ENCODE measurements at regions not wholly inside any gene's neighbourhood (a gene's known extent, or its start where the extent isn't known, plus 50 kb on each side); places are given as distances from the start of the nearest gene placed in this dataset.

DNA sequence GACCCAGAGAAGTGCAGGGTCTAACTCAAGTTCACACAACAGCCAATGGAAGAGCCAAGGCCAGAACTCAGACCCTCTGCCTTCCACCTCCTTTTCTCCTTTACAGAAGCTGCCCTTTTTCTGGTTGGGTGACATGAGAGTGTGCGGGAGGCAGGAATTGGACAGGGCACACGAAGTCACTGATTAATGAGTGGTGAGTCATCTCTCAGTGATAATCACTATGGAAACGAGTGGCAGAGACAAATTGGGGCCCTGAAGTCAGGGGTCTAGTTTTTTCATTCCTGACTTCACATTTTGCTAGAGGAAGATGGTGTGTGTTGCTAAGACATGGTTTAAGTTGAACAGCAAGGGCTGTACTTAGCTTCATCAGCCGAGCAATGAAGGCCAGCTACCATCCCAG is 312.7 kb upstream of the CCL2 start:
- POLR2A ChIA-PET: no interaction called here
- CTCF ChIA-PET: interaction anchor here (0.6 to 0.9 kb wide), 2 partner anchors 184 to 419 kb away, joined by 3 to 4 read pairs; no protein-coding TSS in a partner anchor
- no peak for DNase-seq (ENCODE audit: unreplicated experiment)
- Mint-ChIP-seq H3K27me3 (ENCODE audit: insufficient read depth, unreplicated experiment) (no peaks in the 10 kb centered on the region), H3K9me3 (ENCODE audit: unreplicated experiment) (peaks cover 68% of the 10 kb centered on the region), H3K4me3 (ENCODE audit: unreplicated experiment) (no peak overlapping the region), H3K4me1 (ENCODE audit: insufficient read depth, unreplicated experiment) (no peaks in the 10 kb centered on the region), H3K36me3 (ENCODE audit: insufficient read depth, unreplicated experiment) (no peaks in the 10 kb centered on the region), H3K27ac (ENCODE audit: low read depth, unreplicated experiment) (no peak overlapping the region)
- intact Hi-C loops (cut with micrococcal nuclease): no loop called here
- TF ChIP-seq, protein P1, sequence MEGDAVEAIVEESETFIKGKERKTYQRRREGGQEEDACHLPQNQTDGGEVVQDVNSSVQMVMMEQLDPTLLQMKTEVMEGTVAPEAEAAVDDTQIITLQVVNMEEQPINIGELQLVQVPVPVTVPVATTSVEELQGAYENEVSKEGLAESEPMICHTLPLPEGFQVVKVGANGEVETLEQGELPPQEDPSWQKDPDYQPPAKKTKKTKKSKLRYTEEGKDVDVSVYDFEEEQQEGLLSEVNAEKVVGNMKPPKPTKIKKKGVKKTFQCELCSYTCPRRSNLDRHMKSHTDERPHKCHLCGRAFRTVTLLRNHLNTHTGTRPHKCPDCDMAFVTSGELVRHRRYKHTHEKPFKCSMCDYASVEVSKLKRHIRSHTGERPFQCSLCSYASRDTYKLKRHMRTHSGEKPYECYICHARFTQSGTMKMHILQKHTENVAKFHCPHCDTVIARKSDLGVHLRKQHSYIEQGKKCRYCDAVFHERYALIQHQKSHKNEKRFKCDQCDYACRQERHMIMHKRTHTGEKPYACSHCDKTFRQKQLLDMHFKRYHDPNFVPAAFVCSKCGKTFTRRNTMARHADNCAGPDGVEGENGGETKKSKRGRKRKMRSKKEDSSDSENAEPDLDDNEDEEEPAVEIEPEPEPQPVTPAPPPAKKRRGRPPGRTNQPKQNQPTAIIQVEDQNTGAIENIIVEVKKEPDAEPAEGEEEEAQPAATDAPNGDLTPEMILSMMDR (IDR thresholded peaks at IDR 0.05; ENCODE audit: unreplicated experiment): no peak
- BruUV-seq (replicated peaks): no TSS peak

- Mint-ChIP-seq H3K27ac (ENCODE audit: low read depth, unreplicated experiment) (no peak overlapping the region), H3K27me3 (ENCODE audit: insufficient read depth, unreplicated experiment) (no peaks in the 10 kb centered on the region), H3K36me3 (ENCODE audit: insufficient read depth, unreplicated experiment) (no peaks in the 10 kb centered on the region), H3K9me3 (ENCODE audit: unreplicated experiment) (peaks cover 64% of the 10 kb centered on the region), H3K4me1 (ENCODE audit: insufficient read depth, unreplicated experiment) (no peaks in the 10 kb centered on the region), H3K4me3 (ENCODE audit: unreplicated experiment) (no peak overlapping the region)
- intact Hi-C loops (cut with micrococcal nuclease): no loop called here
- ChIA-PET CTCF (interaction anchor here (0.8 kb wide), 1 partner anchor 11 kb away, joined by 4 read pairs; no protein-coding TSS in a partner anchor), POLR2A (no interaction called here)
- TF ChIP-seq, protein P1 (IDR thresholded peaks at IDR 0.05; ENCODE audit: unreplicated experiment): no peak
- BruUV-seq (replicated peaks): no TSS peak
- no peak for DNase-seq (ENCODE audit: unreplicated experiment)
Observed at GRCh38 chr17:33944412-33944811, 310.7 kb upstream of the CCL2 start.

GRCh38 chr17:33944826-33945225 is 310.3 kb upstream of the CCL2 start:
- ChIA-PET POLR2A (no interaction called here), CTCF (interaction anchor here (0.8 kb wide), 1 partner anchor 12 kb away, joined by 4 read pairs; no protein-coding TSS in a partner anchor)
- TF ChIP-seq, protein P1 (IDR thresholded peaks at IDR 0.05; ENCODE audit: unreplicated experiment): no peak
- no TSS peak for BruUV-seq (replicated peaks)
- no peaks in the 10 kb centered on the region for H3K27me3 Mint-ChIP-seq (ENCODE audit: insufficient read depth, unreplicated experiment)
- H3K36me3 Mint-ChIP-seq (ENCODE audit: insufficient read depth, unreplicated experiment): no peaks in the 10 kb centered on the region
- peaks cover 63% of the 10 kb centered on the region for H3K9me3 Mint-ChIP-seq (ENCODE audit: unreplicated experiment)
- DNase-seq (ENCODE audit: unreplicated experiment): no peak
- no peak overlapping the region for H3K27ac Mint-ChIP-seq (ENCODE audit: low read depth, unreplicated experiment)
- intact Hi-C loops (cut with micrococcal nuclease): no loop called here
- H3K4me1 Mint-ChIP-seq (ENCODE audit: insufficient read depth, unreplicated experiment): no peaks in the 10 kb centered on the region
- no peak overlapping the region for H3K4me3 Mint-ChIP-seq (ENCODE audit: unreplicated experiment)

GRCh38 chr17:33945646-33946546 is 309.2 kb upstream of the CCL2 start:
- H3K9me3 Mint-ChIP-seq (ENCODE audit: unreplicated experiment): peaks cover 55% of the 10 kb centered on the region
- intact Hi-C loops (cut with micrococcal nuclease): no loop called here
- CTCF ChIA-PET: no interaction called here
- H3K27ac Mint-ChIP-seq (ENCODE audit: low read depth, unreplicated experiment): no peak overlapping the region
- no peaks in the 10 kb centered on the region for H3K27me3 Mint-ChIP-seq (ENCODE audit: insufficient read depth, unreplicated experiment)
- POLR2A ChIA-PET: no interaction called here
- no TSS peak for BruUV-seq (replicated peaks)
- DNase-seq (ENCODE audit: unreplicated experiment): no peak
- no peaks in the 10 kb centered on the region for H3K36me3 Mint-ChIP-seq (ENCODE audit: insufficient read depth, unreplicated experiment)
- H3K4me1 Mint-ChIP-seq (ENCODE audit: insufficient read depth, unreplicated experiment): no peaks in the 10 kb centered on the region
- TF ChIP-seq, protein P1 (IDR thresholded peaks at IDR 0.05; ENCODE audit: unreplicated experiment): no peak
- no peak overlapping the region for H3K4me3 Mint-ChIP-seq (ENCODE audit: unreplicated experiment)

Measured in MCF 10A (cell line).